HL-60 (cell line): ENCODE measurements at regions not wholly inside any gene's neighbourhood (a gene's known extent, or its start where the extent isn't known, plus 50 kb on each side); places are given as distances from the start of the nearest gene placed in this dataset.

Experiments used
- CTCF ChIP-seq: IDR thresholded peaks from one replicate; pipeline ENCODE4 v1.5.1; 2011; ENCODE audit warnings: low read length, control low read depth, inconsistent platforms; ENCODE audit not compliant: insufficient read depth
- POLR2AphosphoS5 ChIP-seq: IDR thresholded peaks from 2 replicates; pipeline ENCODE4 v1.6.1; 2012; ENCODE audit warnings: low read depth
- REST ChIP-seq: IDR thresholded peaks from 2 replicates; pipeline ENCODE4 v1.6.1; 2012; ENCODE audit warnings: low read depth; ENCODE audit not compliant: insufficient replicate concordance

GRCh38 chr5:100276071-100276470 lies 259.1 kb upstream of the FAM174A start:
- TF ChIP-seq CTCF = no peak
- TF ChIP-seq POLR2AphosphoS5 = no peak
- no peak for TF ChIP-seq REST
